ENCODE measurements at regions not wholly inside any gene's neighbourhood (a gene's known extent, or its start where the extent isn't known, plus 50 kb on each side); places are given as distances from the start of the nearest gene placed in this dataset.

GRCh38 chr7:13793926-13794325, 195.5 kb downstream of the ETV1 start:
- TF ChIP-seq CTCF (conservative IDR thresholded peaks at IDR 0.05; ENCODE audit: low read length) (no peak), EZH2phosphoT487 (IDR thresholded peaks at IDR 0.05; ENCODE audit: borderline replicate concordance, low read depth, low read length) (no peak)

All from OCI-LY7 (cell line).